ENCODE measurements at regions not wholly inside any gene's neighbourhood (a gene's known extent, or its start where the extent isn't known, plus 50 kb on each side); places are given as distances from the start of the nearest gene placed in this dataset.

DNA sequence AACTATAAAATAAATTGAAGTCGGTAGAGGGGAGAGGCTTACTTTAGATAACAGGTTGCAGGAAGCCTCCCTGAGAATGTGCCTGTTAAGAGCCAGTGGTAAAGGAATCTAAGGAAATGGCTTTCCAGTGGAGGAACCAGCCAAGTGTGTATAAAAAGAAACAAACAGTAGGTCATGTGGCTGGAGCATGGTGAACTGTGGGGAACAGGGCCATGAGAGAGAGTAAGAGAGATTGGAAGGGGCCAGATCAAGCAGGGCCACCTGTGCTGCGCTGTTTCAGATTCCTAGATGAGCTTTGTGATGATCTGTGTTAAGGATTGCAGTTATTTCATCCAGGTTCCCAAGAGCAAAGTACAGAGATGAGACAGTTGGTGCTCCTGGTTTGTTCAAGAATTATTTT lies 152.7 kb upstream of the SGCD start:
- WGBS = 62% methylated on average over 2 of the region's 2 CpGs
- Histone ChIP-seq H3K36me3 (ENCODE audit: control insufficient read depth in 4 of 4, insufficient read depth in 3 of 4, low read depth in 1 of 4, low read length in 3 of 4) (no peaks in the 10 kb centered on the region), H3K27ac (ENCODE audit: low read depth in 1 of 2, low read length in 2 of 2) (no peak overlapping the region), H3K27me3 (ENCODE audit: control insufficient read depth in 4 of 4, insufficient read depth in 4 of 4, low read length in 3 of 4) (no peaks in the 10 kb centered on the region), H3K9me3 (ENCODE audit: control insufficient read depth in 4 of 4, low read length in 3 of 4) (no peaks in the 10 kb centered on the region), H3K4me1 (ENCODE audit: control insufficient read depth in 4 of 4, insufficient read depth in 4 of 4, low read length in 3 of 4) (no peaks in the 10 kb centered on the region), H3K4me3 (ENCODE audit: low read depth in 1 of 3, low read length in 3 of 3) (no peak overlapping the region), H3K9ac (ENCODE audit: low read depth in 1 of 2, low read length in 2 of 2) (no peak overlapping the region)
- TF ChIP-seq HNF4G (IDR thresholded peaks at IDR 0.05) (no peak), REST (IDR thresholded peaks at IDR 0.05) (no peak), HNF4A (conservative IDR thresholded peaks at IDR 0.05) (no peak), TAF1 (conservative IDR thresholded peaks at IDR 0.05) (no peak), FOXA2 (IDR thresholded peaks at IDR 0.05) (no peak), NR2F2 (IDR thresholded peaks at IDR 0.05) (no peak), ATF3 (IDR thresholded peaks at IDR 0.05) (no peak), RAD21 (IDR thresholded peaks at IDR 0.05) (no peak), RXRA (IDR thresholded peaks at IDR 0.05) (no peak), SP1 (IDR thresholded peaks at IDR 0.05) (no peak)
- TF ChIP-seq, protein P1, sequence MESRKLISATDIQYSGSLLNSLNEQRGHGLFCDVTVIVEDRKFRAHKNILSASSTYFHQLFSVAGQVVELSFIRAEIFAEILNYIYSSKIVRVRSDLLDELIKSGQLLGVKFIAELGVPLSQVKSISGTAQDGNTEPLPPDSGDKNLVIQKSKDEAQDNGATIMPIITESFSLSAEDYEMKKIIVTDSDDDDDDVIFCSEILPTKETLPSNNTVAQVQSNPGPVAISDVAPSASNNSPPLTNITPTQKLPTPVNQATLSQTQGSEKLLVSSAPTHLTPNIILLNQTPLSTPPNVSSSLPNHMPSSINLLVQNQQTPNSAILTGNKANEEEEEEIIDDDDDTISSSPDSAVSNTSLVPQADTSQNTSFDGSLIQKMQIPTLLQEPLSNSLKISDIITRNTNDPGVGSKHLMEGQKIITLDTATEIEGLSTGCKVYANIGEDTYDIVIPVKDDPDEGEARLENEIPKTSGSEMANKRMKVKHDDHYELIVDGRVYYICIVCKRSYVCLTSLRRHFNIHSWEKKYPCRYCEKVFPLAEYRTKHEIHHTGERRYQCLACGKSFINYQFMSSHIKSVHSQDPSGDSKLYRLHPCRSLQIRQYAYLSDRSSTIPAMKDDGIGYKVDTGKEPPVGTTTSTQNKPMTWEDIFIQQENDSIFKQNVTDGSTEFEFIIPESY (IDR thresholded peaks at IDR 0.05) = no peak
- DNase-seq (ENCODE audit: low spot score) = no peak

DNA sequence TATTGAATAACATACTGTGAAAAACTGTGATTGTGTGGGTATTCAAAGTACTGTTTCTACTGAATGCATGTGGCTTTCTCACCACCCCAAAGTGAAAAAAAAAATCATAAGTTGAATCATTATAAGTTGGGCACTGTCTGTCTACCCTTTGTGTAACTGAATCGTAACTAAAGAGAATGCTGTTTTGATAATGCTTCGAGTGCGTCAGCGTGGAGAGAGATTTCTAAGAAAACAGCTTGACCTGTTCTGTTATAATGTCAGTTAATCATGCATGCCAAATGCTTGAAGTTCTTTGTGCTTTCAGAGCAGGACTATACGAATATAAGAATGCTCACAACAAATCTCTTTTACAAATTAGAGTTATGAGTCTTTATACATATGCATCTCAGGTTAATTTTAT lies 148.8 kb upstream of the SGCD start:
- H3K9me3 ChIP-seq (ENCODE audit: control insufficient read depth in 4 of 4, low read length in 3 of 4) = no peaks in the 10 kb centered on the region
- H3K4me3 ChIP-seq (ENCODE audit: low read depth in 1 of 3, low read length in 3 of 3) = no peak overlapping the region
- no peak for DNase-seq (ENCODE audit: low spot score)
- TF ChIP-seq, protein P2, sequence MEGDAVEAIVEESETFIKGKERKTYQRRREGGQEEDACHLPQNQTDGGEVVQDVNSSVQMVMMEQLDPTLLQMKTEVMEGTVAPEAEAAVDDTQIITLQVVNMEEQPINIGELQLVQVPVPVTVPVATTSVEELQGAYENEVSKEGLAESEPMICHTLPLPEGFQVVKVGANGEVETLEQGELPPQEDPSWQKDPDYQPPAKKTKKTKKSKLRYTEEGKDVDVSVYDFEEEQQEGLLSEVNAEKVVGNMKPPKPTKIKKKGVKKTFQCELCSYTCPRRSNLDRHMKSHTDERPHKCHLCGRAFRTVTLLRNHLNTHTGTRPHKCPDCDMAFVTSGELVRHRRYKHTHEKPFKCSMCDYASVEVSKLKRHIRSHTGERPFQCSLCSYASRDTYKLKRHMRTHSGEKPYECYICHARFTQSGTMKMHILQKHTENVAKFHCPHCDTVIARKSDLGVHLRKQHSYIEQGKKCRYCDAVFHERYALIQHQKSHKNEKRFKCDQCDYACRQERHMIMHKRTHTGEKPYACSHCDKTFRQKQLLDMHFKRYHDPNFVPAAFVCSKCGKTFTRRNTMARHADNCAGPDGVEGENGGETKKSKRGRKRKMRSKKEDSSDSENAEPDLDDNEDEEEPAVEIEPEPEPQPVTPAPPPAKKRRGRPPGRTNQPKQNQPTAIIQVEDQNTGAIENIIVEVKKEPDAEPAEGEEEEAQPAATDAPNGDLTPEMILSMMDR (IDR thresholded peaks at IDR 0.05; ENCODE audit: low read depth, low read length, missing input control) = no peak
- TF ChIP-seq NR2F2 (IDR thresholded peaks at IDR 0.05) (no peak), FOXA2 (IDR thresholded peaks at IDR 0.05) (no peak), RAD21 (IDR thresholded peaks at IDR 0.05) (no peak), EGR1 (IDR thresholded peaks at IDR 0.05; ENCODE audit: low read depth in 2 of 2) (no peak), SP1 (IDR thresholded peaks at IDR 0.05) (no peak), YY1 (IDR thresholded peaks at IDR 0.05) (no peak), GABPA (IDR thresholded peaks at IDR 0.05 in 1 of 2, conservative IDR thresholded peaks at IDR 0.05 in 1 of 2) (no peak), FOXA1 (IDR thresholded peaks at IDR 0.05) (no peak), REST (IDR thresholded peaks at IDR 0.05) (no peak), MAX (IDR thresholded peaks at IDR 0.05) (no peak), JUND (IDR thresholded peaks at IDR 0.05) (no peak), RXRA (IDR thresholded peaks at IDR 0.05) (no peak), HNF4G (IDR thresholded peaks at IDR 0.05) (no peak), ATF3 (IDR thresholded peaks at IDR 0.05) (no peak), HNF4A (conservative IDR thresholded peaks at IDR 0.05) (no peak), TAF1 (conservative IDR thresholded peaks at IDR 0.05) (no peak)
- TF ChIP-seq, protein P1 (IDR thresholded peaks at IDR 0.05) = no peak
- no peaks in the 10 kb centered on the region for H3K36me3 ChIP-seq (ENCODE audit: control insufficient read depth in 4 of 4, insufficient read depth in 3 of 4, low read depth in 1 of 4, low read length in 3 of 4)
- no peak overlapping the region for H3K9ac ChIP-seq (ENCODE audit: low read depth in 1 of 2, low read length in 2 of 2)
- WGBS = 81% methylated on average over 5 of the region's 5 CpGs
- no peaks in the 10 kb centered on the region for H3K27me3 ChIP-seq (ENCODE audit: control insufficient read depth in 4 of 4, insufficient read depth in 4 of 4, low read length in 3 of 4)
- no peak overlapping the region for H3K27ac ChIP-seq (ENCODE audit: low read depth in 1 of 2, low read length in 2 of 2)
- H3K4me1 ChIP-seq (ENCODE audit: control insufficient read depth in 4 of 4, insufficient read depth in 4 of 4, low read length in 3 of 4) = no peaks in the 10 kb centered on the region

Data from liver (tissue), 8 donors.